Neuronal stem cell (in vitro differentiated cells): ENCODE measurements at regions not wholly inside any gene's neighbourhood (a gene's known extent, or its start where the extent isn't known, plus 50 kb on each side); places are given as distances from the start of the nearest gene placed in this dataset.

ENCODE experiments used
- DNase-seq: peaks from one replicate; pipeline ENCODE4 v3.0.0-alpha.2; 2013; ENCODE audit warnings: low spot score
- H2AFZ ChIP-seq: one replicate; pipeline ENCODE4 v1.6.1; 2013; ENCODE audit warnings: mild to moderate bottlenecking, low read length, inconsistent platforms
- H2AK5ac ChIP-seq: 2 replicates; pipeline ENCODE4 v1.6.1; 2013; ENCODE audit warnings: low read depth, mild to moderate bottlenecking, inconsistent platforms, low read length, moderate library complexity, mixed read lengths
- H2BK120ac ChIP-seq: 2 replicates; pipeline ENCODE4 v1.6.1; 2013; ENCODE audit warnings: low read depth, mild to moderate bottlenecking, inconsistent platforms, low read length, moderate library complexity, mixed read lengths
- H2BK12ac ChIP-seq: one replicate; pipeline ENCODE4 v1.6.1; 2013; ENCODE audit warnings: low read length, inconsistent platforms
- H2BK15ac ChIP-seq: 2 replicates; pipeline ENCODE4 v1.6.1; 2013; ENCODE audit warnings: mild to moderate bottlenecking, low read length, inconsistent platforms, mixed read lengths
- H2BK5ac ChIP-seq: one replicate; pipeline ENCODE4 v1.6.1; 2013; ENCODE audit warnings: inconsistent platforms, mild to moderate bottlenecking, low read length, moderate library complexity
- H3K14ac ChIP-seq: one replicate; pipeline ENCODE4 v1.6.1; 2013; ENCODE audit warnings: low read length, inconsistent platforms
- H3K18ac ChIP-seq: 2 replicates; pipeline ENCODE4 v1.6.1; 2013; ENCODE audit warnings: low read length, inconsistent platforms
- H3K23ac ChIP-seq: 2 replicates; pipeline ENCODE4 v1.6.1; 2013; ENCODE audit warnings: low read depth, mild to moderate bottlenecking, mixed read lengths, low read length, inconsistent platforms; ENCODE audit not compliant: poor library complexity
- H3K27ac ChIP-seq: replicated peaks from 3 replicates; pipeline ENCODE4 v1.5.1; 2013; ENCODE audit warnings: low read length, inconsistent platforms
- H3K27me3 ChIP-seq, 3 experiments: 2 replicates each; pipeline ENCODE4 v1.6.1; 2013; ENCODE audit warnings: low read length in 3 of 3, mild to moderate bottlenecking in 2 of 3, inconsistent platforms in 1 of 3, low read depth in 1 of 3, mixed read lengths in 1 of 3, moderate library complexity in 1 of 3; ENCODE audit not compliant: control insufficient read depth in 3 of 3, insufficient read depth in 3 of 3
- H3K36me3 ChIP-seq, 2 donors: replicated peaks in 1 of 2; 2 replicates each; pipeline ENCODE4 v1.6.1; 2013; ENCODE audit warnings: low read length in 2 of 2; ENCODE audit not compliant: control insufficient read depth in 2 of 2, insufficient read depth in 2 of 2
- H3K4ac ChIP-seq: 2 replicates; pipeline ENCODE4 v1.6.1; 2013; ENCODE audit warnings: inconsistent platforms, mild to moderate bottlenecking, low read length, moderate library complexity
- H3K4me1 ChIP-seq, 2 donors: 1 replicate in 1 of 2; 2 replicates in 1 of 2; pipeline ENCODE4 v1.6.1; 2013; ENCODE audit warnings: low read length in 2 of 2, low read depth in 1 of 2; ENCODE audit not compliant: control insufficient read depth in 2 of 2, insufficient read depth in 1 of 2
- H3K4me2 ChIP-seq: one replicate; pipeline ENCODE4 v1.6.1; 2013; ENCODE audit warnings: mild to moderate bottlenecking, low read length, inconsistent platforms; ENCODE audit not compliant: insufficient read depth, poor library complexity, severe bottlenecking
- H3K4me3 ChIP-seq, 2 donors: 2 replicates each; pipeline ENCODE4 v1.5.1; 2013; ENCODE audit warnings: low read length in 2 of 2, mild to moderate bottlenecking in 2 of 2, inconsistent platforms in 1 of 2, moderate library complexity in 1 of 2
- H3K79me1 ChIP-seq: one replicate; pipeline ENCODE4 v1.6.1; 2013; ENCODE audit warnings: low read depth, mild to moderate bottlenecking, inconsistent platforms, low read length, moderate library complexity
- H3K9ac ChIP-seq: one replicate; pipeline ENCODE4 v1.6.1; 2013; ENCODE audit warnings: mild to moderate bottlenecking, low read depth, low read length, inconsistent platforms; ENCODE audit not compliant: poor library complexity
- H3K9me3 ChIP-seq, 2 donors: replicated peaks in 1 of 2; 2 replicates each; pipeline versions ENCODE3 to v1.6.1; 2013; ENCODE audit warnings: low read length in 2 of 2, mild to moderate bottlenecking in 2 of 2, inconsistent platforms in 1 of 2, low read depth in 1 of 2, mixed read lengths in 1 of 2, moderate library complexity in 1 of 2; ENCODE audit not compliant: control insufficient read depth in 2 of 2, insufficient read depth in 1 of 2
- H4K8ac ChIP-seq: one replicate; pipeline ENCODE4 v1.6.1; 2013; ENCODE audit warnings: low read depth, mild to moderate bottlenecking, inconsistent platforms, low read length, moderate library complexity
- H4K91ac ChIP-seq: one replicate; pipeline ENCODE4 v1.6.1; 2013; ENCODE audit warnings: low read length, low read depth, mild to moderate bottlenecking, inconsistent platforms; ENCODE audit not compliant: poor library complexity
- WGBS, 2 donors: extraction: QIAGEN DNeasy Blood & Tissue Kit; methylation state at CpG; one replicate each; pipeline ENCODE4 v1.1.7; 2013; ENCODE audit warnings: missing lambda C conversion rate in 2 of 2, mixed read lengths in 1 of 2; ENCODE audit not compliant: insufficient read length in 2 of 2, insufficient replicate concordance in 1 of 2; ENCODE audit errors: extremely low coverage in 2 of 2; 5-methylcytosine and 5-hydroxymethylcytosine counted together

GRCh38 chr4:140281828-140282552 lies 91.5 kb upstream of the SCOC start:
- H2BK120ac ChIP-seq = no peak overlapping the region
- DNase-seq = no peak
- H3K4me3 ChIP-seq = no peak overlapping the region
- no peak overlapping the region for H4K8ac ChIP-seq
- H2BK12ac ChIP-seq = no peak overlapping the region
- H3K4me2 ChIP-seq = no peak overlapping the region
- no peak overlapping the region for H3K27ac ChIP-seq
- H3K14ac ChIP-seq = no peak overlapping the region
- peaks cover 0 to 8% of the 10 kb centered on the region in 2 donors for H3K4me1 ChIP-seq
- H4K91ac ChIP-seq = no peak overlapping the region
- H3K79me1 ChIP-seq = peaks cover 2% of the 10 kb centered on the region
- H3K4ac ChIP-seq = no peak overlapping the region
- no peak overlapping the region for H3K9ac ChIP-seq
- H2BK15ac ChIP-seq = no peak overlapping the region
- H2BK5ac ChIP-seq = no peak overlapping the region
- peaks cover 0 to under 1% of the 10 kb centered on the region in 2 donors for H3K36me3 ChIP-seq
- no peak overlapping the region for H3K18ac ChIP-seq
- H2AK5ac ChIP-seq = no peak overlapping the region
- no CpG with 5 or more reads among the region's 5 CpGs for WGBS, 2 donors
- no peak overlapping the region for H3K23ac ChIP-seq
- no peaks in the 10 kb centered on the region for H3K27me3 ChIP-seq
- no peak overlapping the region for H2AFZ ChIP-seq
- H3K9me3 ChIP-seq = peaks cover 0 to 3% of the 10 kb centered on the region in 2 donors

- Histone ChIP-seq H2BK15ac (no peak overlapping the region), H3K4me3 (no peak overlapping the region), H2AFZ (no peak overlapping the region), H3K36me3 (no peaks in the 10 kb centered on the region), H3K79me1 (no peaks in the 10 kb centered on the region), H3K27ac (no peak overlapping the region), H4K91ac (no peak overlapping the region), H3K27me3 (no peaks in the 10 kb centered on the region), H3K4ac (no peak overlapping the region), H3K4me2 (no peak overlapping the region), H2BK5ac (no peak overlapping the region), H2BK12ac (no peak overlapping the region), H3K9me3 (peaks cover 0 to 2% of the 10 kb centered on the region in 2 donors), H3K18ac (no peak overlapping the region), H3K23ac (no peak overlapping the region), H2AK5ac (no peak overlapping the region), H2BK120ac (no peak overlapping the region), H3K4me1 (peaks cover 0 to 3% of the 10 kb centered on the region in 2 donors), H3K14ac (no peak overlapping the region), H3K9ac (no peak overlapping the region), H4K8ac (no peak overlapping the region)
- no peak for DNase-seq
Measured at GRCh38 chr4:140277576-140277975, 95.9 kb upstream of the SCOC start.

GRCh38 chr4:140271553-140271952 lies 101.9 kb upstream of the SCOC start:
- H3K23ac ChIP-seq = no peak overlapping the region
- no CpG with 5 or more reads among the region's 4 CpGs for WGBS, 2 donors
- no peak overlapping the region for H3K14ac ChIP-seq
- no peak overlapping the region for H3K4ac ChIP-seq
- no peak overlapping the region for H2BK12ac ChIP-seq
- no peak overlapping the region for H3K4me2 ChIP-seq
- no peak overlapping the region for H2BK15ac ChIP-seq
- H2BK5ac ChIP-seq = no peak overlapping the region
- H4K91ac ChIP-seq = no peak overlapping the region
- H2AK5ac ChIP-seq = no peak overlapping the region
- no peak overlapping the region for H3K9ac ChIP-seq
- no peak overlapping the region for H2BK120ac ChIP-seq
- no peaks in the 10 kb centered on the region for H3K79me1 ChIP-seq
- no peak overlapping the region for H3K18ac ChIP-seq
- H2AFZ ChIP-seq = no peak overlapping the region
- H3K4me3 ChIP-seq = no peak overlapping the region
- no peaks in the 10 kb centered on the region for H3K9me3 ChIP-seq
- H3K27ac ChIP-seq = no peak overlapping the region
- H3K4me1 ChIP-seq = peaks cover 0 to 3% of the 10 kb centered on the region in 2 donors
- H4K8ac ChIP-seq = no peak overlapping the region
- DNase-seq = no peak
- H3K36me3 ChIP-seq = no peaks in the 10 kb centered on the region
- H3K27me3 ChIP-seq = no peaks in the 10 kb centered on the region

GRCh38 chr4:140269369-140269768 lies 104.1 kb upstream of the SCOC start:
- Histone ChIP-seq H3K4me3 (no peak overlapping the region), H3K4me2 (no peak overlapping the region), H3K9ac (no peak overlapping the region), H3K4ac (no peak overlapping the region), H3K4me1 (peaks cover 0 to 3% of the 10 kb centered on the region in 2 donors), H2BK12ac (no peak overlapping the region), H3K18ac (no peak overlapping the region), H3K36me3 (no peaks in the 10 kb centered on the region), H4K8ac (no peak overlapping the region), H3K23ac (no peak overlapping the region), H3K79me1 (no peaks in the 10 kb centered on the region), H3K14ac (no peak overlapping the region), H2BK15ac (no peak overlapping the region), H2AFZ (no peak overlapping the region), H3K27ac (no peak overlapping the region), H2BK120ac (no peak overlapping the region), H3K9me3 (no peaks in the 10 kb centered on the region), H4K91ac (no peak overlapping the region), H2AK5ac (no peak overlapping the region), H2BK5ac (no peak overlapping the region), H3K27me3 (no peaks in the 10 kb centered on the region)
- no peak for DNase-seq
- no CpG with 5 or more reads among the region's 6 CpGs for WGBS, 2 donors
